PC-9 (cell line): ENCODE measurements at regions not wholly inside any gene's neighbourhood (a gene's known extent, or its start where the extent isn't known, plus 50 kb on each side); places are given as distances from the start of the nearest gene placed in this dataset.

ENCODE experiments used
- BruUV-seq: library from RNA; stranded (reverse); fragments of 400-500 nt; replicated peaks from 2 replicates; lab custom pipeline; 2021; lab: Mats Ljungman, UMichigan
- CTCF ChIA-PET: fragments of 300-600 bp; sonication (Branson Sonifier 250); formaldehyde crosslinking; loops from one replicate; lab custom pipeline; 2022; ENCODE audit warnings: antibody characterized with exemption; lab: Charles Lee
- POLR2A ChIA-PET: fragments of 300-600 bp; sonication (Branson Sonifier 250); formaldehyde crosslinking; loops from one replicate; lab custom pipeline; 2022; ENCODE audit warnings: antibody characterized with exemption; ENCODE audit not compliant: unreplicated experiment; lab: Charles Lee
- DNase-seq, 2 experiments: peaks; one replicate each; pipeline versions ENCODE4 v3.0.0 to v3.0.0-alpha.2; 2015 to 2022; ENCODE audit warnings: mixed read lengths in 1 of 2
- H2AFZ ChIP-seq: fragments of 200-600 bp; sonication (generic); 2 replicates; pipeline ENCODE4 v1.8.1; 2017; ENCODE audit warnings: antibody characterized with exemption
- H3F3A ChIP-seq: fragments of 200-600 bp; sonication (generic); 2 replicates; pipeline ENCODE4 v1.8.1; 2017; ENCODE audit warnings: antibody characterized with exemption, mild to moderate bottlenecking, low read depth; ENCODE audit not compliant: insufficient read depth
- H3K27ac ChIP-seq: fragments of 200-600 bp; sonication (generic); 2 replicates; pipeline ENCODE4 v1.6.1; 2016; ENCODE audit warnings: mixed run types
- H3K27me3 ChIP-seq: fragments of 200-600 bp; sonication (generic); 2 replicates; pipeline ENCODE4 v1.6.1; 2016; ENCODE audit warnings: low read depth, mixed run types; ENCODE audit not compliant: insufficient read depth
- H3K36me3 ChIP-seq: fragments of 200-600 bp; sonication (generic); 2 replicates; pipeline ENCODE4 v1.6.1; 2016; ENCODE audit warnings: low read depth, mixed run types
- H3K4me1 ChIP-seq: fragments of 200-600 bp; sonication (generic); replicated peaks from 2 replicates; pipeline ENCODE4 v1.6.1; 2016; ENCODE audit warnings: mixed run types; ENCODE audit not compliant: insufficient read depth
- H3K4me2 ChIP-seq: fragments of 200-600 bp; sonication (generic); 2 replicates; pipeline ENCODE4 v1.6.1; 2017; ENCODE audit warnings: mixed run types
- H3K4me3 ChIP-seq: fragments of 200-600 bp; sonication (generic); 2 replicates; pipeline ENCODE4 v1.6.1; 2016; ENCODE audit warnings: mixed run types
- H3K79me2 ChIP-seq: fragments of 200-600 bp; sonication (generic); 2 replicates; pipeline ENCODE4 v1.6.1; 2017; ENCODE audit warnings: low read depth, mixed run types
- H3K9me2 ChIP-seq: fragments of 200-600 bp; sonication (generic); 2 replicates; pipeline ENCODE4 v1.8.1; 2017; ENCODE audit warnings: mild to moderate bottlenecking; ENCODE audit not compliant: insufficient read depth
- H3K9me3 ChIP-seq: fragments of 200-600 bp; sonication (generic); 2 replicates; pipeline ENCODE4 v1.8.1; 2016; ENCODE audit warnings: low read depth; ENCODE audit not compliant: insufficient read depth
- H4K20me1 ChIP-seq: fragments of 200-600 bp; sonication (generic); 2 replicates; pipeline ENCODE4 v1.8.1; 2017; ENCODE audit not compliant: insufficient read depth
- CTCF ChIP-seq: fragments of 200-600 bp; sonication (generic); conservative IDR thresholded peaks from 2 replicates; pipeline ENCODE4 v1.6.1; 2017; ENCODE audit warnings: mixed run types, antibody characterized with exemption, mild to moderate bottlenecking, moderate library complexity
- EZH2 ChIP-seq: fragments of 200-600 bp; sonication (generic); IDR thresholded peaks from 2 replicates; pipeline ENCODE4 v1.8.0; 2017; ENCODE audit warnings: antibody characterized with exemption, low read depth
- intact Hi-C: fragments of 100-400 bp; cut with micrococcal nuclease; formaldehyde crosslinking; loops from one replicate; pipeline ENCODE4 v1.10.0; 2022; ENCODE audit not compliant: unreplicated experiment

DNA sequence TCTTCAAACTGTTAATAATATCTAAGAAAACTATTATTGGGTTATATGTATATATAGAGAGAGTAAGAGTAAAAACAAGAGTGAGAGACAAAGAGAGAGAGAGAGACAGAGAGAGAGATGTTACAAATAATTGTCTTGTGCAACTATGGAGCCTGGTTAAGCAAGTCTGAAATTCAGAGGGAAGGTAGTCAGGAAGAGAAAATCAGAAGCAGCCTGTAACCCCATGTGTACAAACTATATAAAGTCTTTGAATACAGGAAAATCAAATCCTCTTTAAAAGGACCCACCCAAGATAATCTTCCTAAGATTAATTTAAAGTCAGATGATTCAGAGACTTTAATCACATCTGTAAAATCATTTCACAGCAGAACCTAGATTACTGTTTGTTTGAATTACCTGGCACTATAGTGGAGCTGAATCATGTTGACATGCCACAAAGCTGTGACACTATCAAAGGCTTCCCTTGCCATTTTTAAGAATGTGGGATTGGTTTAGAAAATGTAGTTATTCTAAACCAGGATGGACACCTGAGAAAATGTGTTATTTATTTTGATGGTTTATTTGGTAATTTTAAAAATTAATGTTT lies 301.7 kb upstream of the FSIP2 start:
- no peak overlapping the region for H2AFZ ChIP-seq

GRCh38 chr2:185441486-185442005 lies 297.1 kb upstream of the FSIP2 start:
- no peaks in the 10 kb centered on the region for H3K4me1 ChIP-seq
- DNase-seq: no peak
- no TSS peak for BruUV-seq
- H3K27ac ChIP-seq: no peak overlapping the region
- TF ChIP-seq EZH2: no peak
- TF ChIP-seq CTCF: no peak
- H3K4me3 ChIP-seq: no peak overlapping the region
- no peaks in the 10 kb centered on the region for H3K79me2 ChIP-seq
- intact Hi-C loops: no loop called here
- H3K27me3 ChIP-seq: no peaks in the 10 kb centered on the region
- no peaks in the 10 kb centered on the region for H3K9me2 ChIP-seq
- H4K20me1 ChIP-seq: no peaks in the 10 kb centered on the region
- ChIA-PET POLR2A (no interaction called here), CTCF (no interaction called here)
- H2AFZ ChIP-seq: no peak overlapping the region; the same call in 1 of the 2 replicates
- no peaks in the 10 kb centered on the region for H3K9me3 ChIP-seq
- no peak overlapping the region for H3K4me2 ChIP-seq
- H3F3A ChIP-seq: no peaks in the 10 kb centered on the region
- H3K36me3 ChIP-seq: no peaks in the 10 kb centered on the region

More for the DNA sequence above, 301.7 kb upstream of the FSIP2 start:
- H3K4me3 ChIP-seq: no peak overlapping the region
- H3K4me2 ChIP-seq: no peak overlapping the region
- no peaks in the 10 kb centered on the region for H3K79me2 ChIP-seq
- no peaks in the 10 kb centered on the region for H3K9me2 ChIP-seq
- no peaks in the 10 kb centered on the region for H3K36me3 ChIP-seq
- no peaks in the 10 kb centered on the region for H3K27me3 ChIP-seq
- H3K27ac ChIP-seq: no peak overlapping the region
- no peaks in the 10 kb centered on the region for H3F3A ChIP-seq
- POLR2A ChIA-PET: no interaction called here
- DNase-seq: no peak
- intact Hi-C loops: no loop called here
- no peak for TF ChIP-seq EZH2
- TF ChIP-seq CTCF: no peak
- CTCF ChIA-PET: no interaction called here
- no peaks in the 10 kb centered on the region for H4K20me1 ChIP-seq
- H3K4me1 ChIP-seq: no peaks in the 10 kb centered on the region
- H3K9me3 ChIP-seq: no peaks in the 10 kb centered on the region
- BruUV-seq: no TSS peak

GRCh38 chr2:185456517-185456916 lies 282.1 kb upstream of the FSIP2 start:
- Histone ChIP-seq H3F3A (no peaks in the 10 kb centered on the region), H3K9me3 (no peaks in the 10 kb centered on the region), H4K20me1 (no peaks in the 10 kb centered on the region), H3K4me1 (no peaks in the 10 kb centered on the region), H3K27ac (no peak overlapping the region), H3K4me3 (no peak overlapping the region), H2AFZ (no peak overlapping the region), H3K27me3 (no peaks in the 10 kb centered on the region), H3K79me2 (no peaks in the 10 kb centered on the region), H3K36me3 (no peaks in the 10 kb centered on the region), H3K9me2 (no peaks in the 10 kb centered on the region), H3K4me2 (no peak overlapping the region)
- CTCF ChIA-PET: no interaction called here
- intact Hi-C loops: no loop called here
- no TSS peak for BruUV-seq
- DNase-seq: no peak
- POLR2A ChIA-PET: no interaction called here
- TF ChIP-seq CTCF: no peak
- no peak for TF ChIP-seq EZH2
